ENCODE measurements at regions not wholly inside any gene's neighbourhood (a gene's known extent, or its start where the extent isn't known, plus 50 kb on each side); places are given as distances from the start of the nearest gene placed in this dataset.
A peak's percentile ranks its signal among the peaks of the same experiment; 100 is the strongest.

- FAIRE-seq = no peak
- no peak for DNase-seq (ENCODE audit: insufficient read length, low spot score)
- TF ChIP-seq POLR2AphosphoS5 (IDR thresholded peaks at IDR 0.05; ENCODE audit: low read depth, low read length) = no peak
- TF ChIP-seq SPI1 (IDR thresholded peaks at IDR 0.05; ENCODE audit: low read depth, low read length) = no peak
- no peak for TF ChIP-seq PAX5 (IDR thresholded peaks at IDR 0.05; ENCODE audit: insufficient read depth, low read length, severe bottlenecking)
Measured at GRCh38 chr14:97301931-97302559, 504.9 kb downstream of the VRK1 start.

- TF ChIP-seq SPI1 (IDR thresholded peaks at IDR 0.05; ENCODE audit: low read depth, low read length) (peak; percentile 6; the same call in 1 of the 2 replicates), POLR2A (IDR thresholded peaks at IDR 0.05; ENCODE audit: low read depth, low read length) (no peak)
- DNase-seq (ENCODE audit: insufficient read length, low spot score) (no peak), FAIRE-seq (peak; percentile 31)
Measured at GRCh38 chr14:97306133-97306759, 509.1 kb downstream of the VRK1 start.

- FAIRE-seq = peak; percentile 33
- peak; percentile 74 for TF ChIP-seq SPI1 (IDR thresholded peaks at IDR 0.05; ENCODE audit: low read depth, low read length)
- no peak for TF ChIP-seq PAX5 (IDR thresholded peaks at IDR 0.05; ENCODE audit: insufficient read depth, low read length, severe bottlenecking)
- TF ChIP-seq POLR2AphosphoS5 (IDR thresholded peaks at IDR 0.05; ENCODE audit: low read depth, low read length) = no peak
- TF ChIP-seq POU2F2 (IDR thresholded peaks at IDR 0.05; ENCODE audit: low read depth, low read length) = no peak
- TF ChIP-seq TAF1 (IDR thresholded peaks at IDR 0.05; ENCODE audit: low read depth, low read length) = no peak
- no peak for TF ChIP-seq POLR2A (IDR thresholded peaks at IDR 0.05; ENCODE audit: low read depth, low read length)
- no peak for DNase-seq (ENCODE audit: insufficient read length, low spot score)
Measured at GRCh38 chr14:97306760-97307246, 509.6 kb downstream of the VRK1 start.

GRCh38 chr14:97311411-97311810 is 514.2 kb downstream of the VRK1 start:
- no peak for FAIRE-seq
- TF ChIP-seq POU2F2 (IDR thresholded peaks at IDR 0.05; ENCODE audit: low read depth, low read length) (no peak), PAX5 (IDR thresholded peaks at IDR 0.05; ENCODE audit: insufficient read depth, low read length, severe bottlenecking) (no peak), SPI1 (IDR thresholded peaks at IDR 0.05; ENCODE audit: low read depth, low read length) (0 out of 2 replicates have a peak, but pooled peaks have one; percentile 33), POLR2AphosphoS5 (IDR thresholded peaks at IDR 0.05; ENCODE audit: low read depth, low read length) (no peak), POLR2A (IDR thresholded peaks at IDR 0.05; ENCODE audit: low read depth, low read length) (no peak), TAF1 (IDR thresholded peaks at IDR 0.05; ENCODE audit: low read depth, low read length) (no peak)
- no peak for DNase-seq (ENCODE audit: insufficient read length, low spot score)

GRCh38 chr14:97312910-97313309 is 515.7 kb downstream of the VRK1 start:
- no peak for TF ChIP-seq POLR2A (IDR thresholded peaks at IDR 0.05; ENCODE audit: low read depth, low read length)
- no peak for TF ChIP-seq POU2F2 (IDR thresholded peaks at IDR 0.05; ENCODE audit: low read depth, low read length)
- no peak for TF ChIP-seq TAF1 (IDR thresholded peaks at IDR 0.05; ENCODE audit: low read depth, low read length)
- no peak for TF ChIP-seq PAX5 (IDR thresholded peaks at IDR 0.05; ENCODE audit: insufficient read depth, low read length, severe bottlenecking)
- TF ChIP-seq POLR2AphosphoS5 (IDR thresholded peaks at IDR 0.05; ENCODE audit: low read depth, low read length) = no peak
- TF ChIP-seq SPI1 (IDR thresholded peaks at IDR 0.05; ENCODE audit: low read depth, low read length) = no peak
- no peak for DNase-seq (ENCODE audit: insufficient read length, low spot score)
- no peak for FAIRE-seq

- TF ChIP-seq POU2F2 (IDR thresholded peaks at IDR 0.05; ENCODE audit: low read depth, low read length) = no peak
- TF ChIP-seq TAF1 (IDR thresholded peaks at IDR 0.05; ENCODE audit: low read depth, low read length) = no peak
- TF ChIP-seq POLR2AphosphoS5 (IDR thresholded peaks at IDR 0.05; ENCODE audit: low read depth, low read length) = no peak
- TF ChIP-seq PAX5 (IDR thresholded peaks at IDR 0.05; ENCODE audit: insufficient read depth, low read length, severe bottlenecking) = no peak
- TF ChIP-seq POLR2A (IDR thresholded peaks at IDR 0.05; ENCODE audit: low read depth, low read length) = no peak
- no peak for TF ChIP-seq SPI1 (IDR thresholded peaks at IDR 0.05; ENCODE audit: low read depth, low read length)
- FAIRE-seq (no peak), DNase-seq (ENCODE audit: insufficient read length, low spot score) (no peak)
Measured at GRCh38 chr14:97315790-97316189, 518.6 kb downstream of the VRK1 start.

GRCh38 chr14:97318380-97318779 is 521.2 kb downstream of the VRK1 start:
- no peak for FAIRE-seq
- DNase-seq (ENCODE audit: insufficient read length, low spot score) = no peak
- no peak for TF ChIP-seq POU2F2 (IDR thresholded peaks at IDR 0.05; ENCODE audit: low read depth, low read length)
- no peak for TF ChIP-seq PAX5 (IDR thresholded peaks at IDR 0.05; ENCODE audit: insufficient read depth, low read length, severe bottlenecking)
- TF ChIP-seq SPI1 (IDR thresholded peaks at IDR 0.05; ENCODE audit: low read depth, low read length) = no peak
- TF ChIP-seq POLR2AphosphoS5 (IDR thresholded peaks at IDR 0.05; ENCODE audit: low read depth, low read length) = no peak
- no peak for TF ChIP-seq TAF1 (IDR thresholded peaks at IDR 0.05; ENCODE audit: low read depth, low read length)
- no peak for TF ChIP-seq POLR2A (IDR thresholded peaks at IDR 0.05; ENCODE audit: low read depth, low read length)

GRCh38 chr14:97319691-97320090 is 522.5 kb downstream of the VRK1 start:
- FAIRE-seq = no peak
- no peak for DNase-seq (ENCODE audit: insufficient read length, low spot score)
- TF ChIP-seq TAF1 (IDR thresholded peaks at IDR 0.05; ENCODE audit: low read depth, low read length) (no peak), SPI1 (IDR thresholded peaks at IDR 0.05; ENCODE audit: low read depth, low read length) (no peak), POLR2AphosphoS5 (IDR thresholded peaks at IDR 0.05; ENCODE audit: low read depth, low read length) (no peak), PAX5 (IDR thresholded peaks at IDR 0.05; ENCODE audit: insufficient read depth, low read length, severe bottlenecking) (no peak), POLR2A (IDR thresholded peaks at IDR 0.05; ENCODE audit: low read depth, low read length) (no peak), POU2F2 (IDR thresholded peaks at IDR 0.05; ENCODE audit: low read depth, low read length) (no peak)

GRCh38 chr14:97328743-97329142 is 531.6 kb downstream of the VRK1 start:
- no peak for DNase-seq (ENCODE audit: insufficient read length, low spot score)
- TF ChIP-seq POLR2AphosphoS5 (IDR thresholded peaks at IDR 0.05; ENCODE audit: low read depth, low read length) (no peak), SPI1 (IDR thresholded peaks at IDR 0.05; ENCODE audit: low read depth, low read length) (no peak), POLR2A (IDR thresholded peaks at IDR 0.05; ENCODE audit: low read depth, low read length) (no peak), PAX5 (IDR thresholded peaks at IDR 0.05; ENCODE audit: insufficient read depth, low read length, severe bottlenecking) (no peak), TAF1 (IDR thresholded peaks at IDR 0.05; ENCODE audit: low read depth, low read length) (no peak), POU2F2 (IDR thresholded peaks at IDR 0.05; ENCODE audit: low read depth, low read length) (no peak)
- no peak for FAIRE-seq

Data from GM12891 (cell line).